HG02798 (cell line): ENCODE measurements at regions not wholly inside any gene's neighbourhood (a gene's known extent, or its start where the extent isn't known, plus 50 kb on each side); places are given as distances from the start of the nearest gene placed in this dataset.
"Not testable (repeated sequence)": the region's sequence is repeated elsewhere in the genome, so short reads cannot be mapped to it uniquely, and the experiment has no call there.

Source experiments
- ATAC-seq: cut with Tn5 transposase; IDR thresholded peaks from one replicate; pipeline ENCODE4 v1.9.1; 2021; ENCODE audit warnings: mild to moderate bottlenecking; ENCODE audit not compliant: unreplicated experiment, poor library complexity

DNA sequence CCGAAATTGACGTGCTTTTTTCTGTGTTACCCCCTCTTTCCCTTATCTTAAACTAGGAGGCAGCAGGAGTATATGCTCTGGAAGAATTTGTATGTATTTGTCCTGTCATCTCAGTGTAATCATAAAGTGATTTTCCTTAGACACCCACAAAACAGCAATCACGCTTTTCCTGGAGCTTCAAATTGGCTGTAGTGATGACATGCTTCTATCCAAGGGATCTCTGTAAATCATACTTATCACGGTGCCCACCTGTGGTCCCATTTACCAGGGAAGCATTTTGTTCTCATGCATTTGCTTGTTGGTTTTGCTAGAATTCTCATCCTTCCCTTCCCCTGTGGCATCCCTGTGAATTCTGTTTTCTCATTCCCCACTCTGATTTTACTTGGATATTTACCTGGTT lies 220.8 kb upstream of the THUMPD2 start:
- no peak for ATAC-seq

DNA sequence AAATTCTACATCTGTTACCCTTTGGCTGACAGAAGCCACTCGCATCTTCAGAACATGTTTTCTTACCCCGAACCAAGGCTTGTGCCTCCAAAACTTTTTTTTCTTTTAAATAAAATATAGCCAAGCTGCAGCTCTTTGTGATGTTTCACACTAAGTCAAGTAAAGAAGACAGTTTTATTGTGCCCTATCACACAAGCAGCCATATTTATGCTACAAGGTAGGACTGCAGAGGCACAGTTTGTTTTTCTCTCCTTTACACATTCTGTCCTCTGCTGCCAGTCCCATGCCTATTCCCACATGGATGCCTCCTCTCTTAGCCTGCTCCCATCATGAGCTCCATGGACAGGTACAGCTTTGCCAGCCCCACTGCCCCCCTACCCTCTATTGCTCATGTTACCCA lies 219.6 kb upstream of the THUMPD2 start:
- no peak for ATAC-seq

DNA sequence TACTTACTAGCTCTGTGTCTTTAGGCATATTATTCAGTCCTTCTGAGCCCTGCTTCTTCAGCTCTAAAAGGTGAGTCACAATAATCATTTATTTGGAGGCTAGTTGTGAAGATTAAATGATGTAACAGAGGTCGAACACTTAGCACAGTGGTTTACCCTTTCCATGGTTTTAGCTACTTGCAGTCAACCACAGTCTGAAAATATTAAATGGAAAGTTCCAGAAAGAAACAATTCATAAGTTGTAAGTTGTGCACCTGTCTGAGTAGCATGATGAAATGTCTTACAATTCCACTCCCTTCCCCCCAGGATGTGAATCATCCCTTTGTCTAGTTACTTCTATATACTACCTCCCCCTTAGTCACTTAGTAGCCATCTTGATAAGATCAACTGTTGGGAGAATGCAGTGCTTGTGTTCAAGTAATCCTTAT lies 217.6 kb upstream of the THUMPD2 start:
- ATAC-seq, result no peak

DNA sequence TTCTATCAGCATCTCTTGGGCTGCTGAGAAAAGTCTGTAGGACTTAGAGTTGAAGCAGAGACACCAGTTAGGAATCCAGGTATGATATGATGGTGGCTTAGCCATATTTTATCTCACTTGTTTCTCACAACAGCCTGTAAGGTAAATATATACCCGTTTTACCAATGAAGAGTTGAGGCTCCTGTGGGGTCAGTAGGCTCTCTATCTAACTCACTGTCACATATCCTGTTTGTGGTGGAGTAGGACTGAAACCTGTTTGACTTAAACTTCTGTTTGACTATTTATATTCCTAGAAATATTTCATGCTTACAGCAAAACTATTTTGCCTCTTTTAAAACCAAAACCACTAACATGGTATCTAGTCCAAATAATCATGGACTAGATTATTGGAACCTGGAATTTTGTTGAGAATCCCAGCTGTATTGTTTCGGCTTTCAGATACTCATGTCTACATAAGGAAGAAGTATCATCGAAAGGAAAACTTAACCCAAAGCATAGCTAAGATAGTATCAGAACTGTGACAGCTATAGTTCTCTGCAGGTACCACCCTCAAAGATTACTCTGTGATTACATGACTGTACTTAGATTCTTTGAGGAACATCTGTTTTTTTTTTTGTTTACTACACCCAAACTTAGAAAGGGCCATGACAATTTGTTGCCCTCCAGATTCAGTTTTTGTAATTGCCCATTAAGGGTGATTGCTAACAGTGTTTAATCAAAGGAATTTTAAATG lies 216.1 kb upstream of the THUMPD2 start:
- no peak for ATAC-seq

DNA sequence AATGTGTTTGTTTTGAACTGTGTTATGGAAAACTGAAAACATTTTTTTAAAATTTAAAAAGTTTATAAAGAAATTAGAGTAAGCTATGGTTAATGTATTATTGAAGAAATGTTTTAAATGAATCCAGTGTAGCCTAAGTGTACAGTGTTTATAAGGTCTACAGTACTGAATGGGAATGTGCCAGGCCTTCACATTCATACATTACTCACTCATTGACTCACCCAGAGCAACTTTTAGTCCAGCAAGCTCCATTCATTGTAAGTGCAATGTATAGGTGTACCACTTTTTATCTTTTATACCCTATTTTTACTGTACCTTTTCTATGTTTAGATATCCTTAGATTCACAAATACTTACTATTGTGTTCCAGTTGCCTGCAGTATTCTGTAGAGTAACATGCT lies 215.1 kb upstream of the THUMPD2 start:
- ATAC-seq, result no peak

DNA sequence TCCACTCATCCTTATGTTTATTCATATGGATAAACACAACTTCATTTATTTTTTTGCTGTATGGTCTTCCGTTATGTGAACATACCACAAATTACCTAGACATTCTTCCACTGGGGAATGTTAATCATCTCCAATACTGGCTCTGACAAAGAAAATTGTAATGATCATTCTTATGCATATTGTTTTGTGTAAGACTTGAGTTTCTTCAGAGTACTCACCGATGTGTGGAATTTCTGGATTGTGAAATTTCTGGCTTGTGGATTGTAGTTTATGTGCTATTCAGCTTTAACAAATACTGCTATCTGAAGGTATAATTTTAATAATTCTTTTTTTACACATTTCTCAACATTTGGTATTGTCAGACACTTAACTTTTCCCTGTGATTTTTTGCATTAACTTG lies 212.2 kb upstream of the THUMPD2 start:
- no peak for ATAC-seq

DNA sequence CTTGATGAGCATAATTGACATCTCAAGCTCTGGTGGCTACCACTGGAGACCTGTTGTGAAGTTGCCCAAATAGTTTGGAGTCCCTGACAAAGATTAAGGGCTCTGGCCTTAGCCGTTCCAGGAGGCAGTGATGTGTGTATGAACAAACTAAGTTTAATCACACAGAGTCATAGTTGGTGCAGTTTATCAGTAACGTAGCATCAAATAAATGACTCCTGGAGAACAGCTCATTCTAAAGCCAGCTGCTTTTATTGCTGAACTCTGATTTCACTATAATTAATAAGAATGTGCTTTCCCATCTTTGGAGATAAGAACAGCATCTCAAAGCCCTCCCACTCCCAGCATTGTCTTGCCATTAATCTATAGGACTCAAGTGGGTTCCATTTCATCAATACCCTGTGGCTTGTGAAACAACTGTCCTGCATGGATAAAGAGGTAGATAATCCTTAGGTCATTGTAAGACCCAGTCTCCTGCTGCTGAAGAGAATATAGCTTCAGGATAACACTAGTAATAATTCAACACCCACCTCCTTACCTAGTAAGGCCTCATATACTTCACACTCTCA lies 211.4 kb upstream of the THUMPD2 start:
- no peak for ATAC-seq

DNA sequence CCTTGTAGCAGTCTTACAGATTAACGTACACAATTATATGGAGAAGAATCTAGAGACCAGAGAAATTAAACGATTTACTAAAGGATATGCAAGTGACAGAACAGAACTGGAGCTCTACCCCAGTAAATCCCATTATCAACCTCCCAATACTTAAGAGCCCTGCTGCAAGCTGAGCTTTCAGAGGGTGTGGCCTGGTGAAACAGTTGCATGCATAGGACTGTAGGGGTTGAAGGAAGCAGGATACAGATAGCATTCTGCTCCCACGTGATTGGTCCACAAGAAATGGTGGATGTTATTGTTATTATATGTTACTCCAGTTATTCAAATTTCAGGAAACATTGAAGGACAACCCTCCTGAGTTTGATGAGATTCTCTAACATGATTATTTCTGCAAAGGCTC lies 210.8 kb upstream of the THUMPD2 start:
- no peak for ATAC-seq

DNA sequence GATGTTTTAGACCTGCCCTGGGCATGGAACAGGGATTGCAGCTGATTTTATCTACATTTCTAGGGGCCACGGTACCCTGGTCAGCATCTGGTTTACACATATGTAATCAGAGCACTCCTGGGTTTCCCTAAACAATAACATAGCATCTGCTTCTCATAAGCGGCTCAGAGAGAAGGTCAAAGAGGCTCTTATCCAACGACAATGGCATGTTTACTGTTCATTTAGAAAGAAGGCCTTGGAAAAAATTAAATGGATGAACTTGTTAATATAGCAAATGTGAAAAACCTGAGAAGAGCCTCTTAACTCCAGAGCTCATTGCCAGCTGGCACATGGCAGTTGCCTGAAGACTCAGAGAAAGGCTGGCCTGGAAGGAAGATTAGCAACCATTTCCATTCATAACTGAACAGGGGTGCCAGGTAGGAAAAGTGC lies 202.8 kb upstream of the THUMPD2 start:
- no peak for ATAC-seq

DNA sequence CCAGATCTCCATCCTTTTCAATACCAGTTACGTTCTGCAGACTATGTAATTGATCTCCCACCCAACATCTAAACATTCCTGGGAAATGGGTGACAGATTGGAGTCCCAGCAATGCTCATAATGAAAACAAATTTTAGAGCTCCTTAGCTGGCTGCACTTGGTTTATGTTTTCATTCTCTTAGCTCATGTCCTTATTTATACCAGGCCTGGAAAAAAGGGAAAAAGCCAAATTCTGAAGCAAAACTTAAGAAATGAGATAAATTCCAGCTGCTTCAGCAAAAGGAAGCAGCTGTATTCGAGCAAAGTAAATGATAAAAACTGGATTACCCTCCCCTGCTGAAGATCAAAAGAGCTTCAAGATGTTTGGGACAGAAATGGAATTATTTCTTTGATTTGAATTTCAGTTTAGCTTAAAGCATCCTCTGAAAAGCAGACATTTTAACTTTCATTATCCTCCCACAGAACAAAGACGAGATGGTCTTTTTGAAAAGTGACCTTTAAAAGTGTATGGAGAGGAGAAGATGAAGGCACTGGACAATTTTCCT lies 196.5 kb upstream of the THUMPD2 start:
- no peak for ATAC-seq

DNA sequence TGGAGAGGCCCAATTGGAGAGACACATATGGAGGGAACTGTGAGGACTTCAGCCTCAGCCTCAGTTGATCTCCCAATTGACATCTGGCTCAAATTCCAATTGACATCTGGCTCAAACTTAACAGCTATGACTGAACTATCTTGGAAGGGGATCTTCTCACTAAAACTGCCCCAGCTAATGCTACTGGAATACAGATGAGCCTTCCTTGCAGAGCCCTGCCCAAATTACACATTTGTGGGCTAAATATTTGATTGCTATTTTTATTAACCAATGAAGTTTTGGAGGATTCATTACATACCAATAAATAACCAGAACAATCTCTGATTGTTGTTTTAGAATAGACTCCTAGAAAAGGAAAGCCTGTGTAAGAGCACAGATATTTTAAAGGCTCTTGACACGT lies 189.0 kb upstream of the THUMPD2 start:
- no peak for ATAC-seq

DNA sequence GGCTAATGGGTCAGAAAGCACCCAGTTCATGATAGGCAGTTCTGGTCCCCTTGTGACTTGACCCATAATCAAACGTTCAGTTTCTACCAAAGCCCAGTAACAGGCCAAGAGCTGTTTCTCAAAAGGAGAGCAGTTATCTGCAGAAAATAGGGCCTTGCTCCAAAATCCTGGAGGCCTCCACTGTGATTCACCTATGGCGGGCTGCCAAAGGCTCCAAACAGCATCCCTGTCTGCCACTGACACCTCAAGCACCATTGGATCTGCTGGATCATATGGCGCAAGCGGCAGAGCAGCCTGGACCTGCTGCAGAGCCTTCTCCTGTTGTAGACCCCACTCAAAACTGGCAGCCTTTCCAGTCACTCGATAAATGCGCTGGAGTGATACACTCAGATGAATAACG lies 181.6 kb upstream of the THUMPD2 start:
- not testable (repeated sequence) for ATAC-seq

DNA sequence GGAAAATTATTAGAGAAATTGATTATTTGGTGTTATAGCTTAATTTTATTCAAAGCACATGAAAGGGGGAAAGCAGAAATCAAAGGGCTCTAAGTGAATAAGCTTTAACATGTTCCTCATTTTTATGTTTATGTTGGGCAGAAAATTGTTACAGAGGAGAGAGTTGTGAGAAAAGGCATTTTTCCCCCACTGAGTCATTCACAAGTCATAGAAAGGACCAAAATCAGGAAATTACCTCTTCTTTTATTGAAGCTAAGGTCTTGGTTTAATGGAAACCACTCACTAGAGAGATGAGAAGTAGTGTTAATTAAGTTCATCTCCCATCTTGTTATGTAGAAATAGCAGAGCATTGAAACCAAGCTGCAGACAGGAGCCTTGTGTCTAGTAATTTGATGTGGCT lies 175.3 kb upstream of the THUMPD2 start:
- ATAC-seq, result no peak

DNA sequence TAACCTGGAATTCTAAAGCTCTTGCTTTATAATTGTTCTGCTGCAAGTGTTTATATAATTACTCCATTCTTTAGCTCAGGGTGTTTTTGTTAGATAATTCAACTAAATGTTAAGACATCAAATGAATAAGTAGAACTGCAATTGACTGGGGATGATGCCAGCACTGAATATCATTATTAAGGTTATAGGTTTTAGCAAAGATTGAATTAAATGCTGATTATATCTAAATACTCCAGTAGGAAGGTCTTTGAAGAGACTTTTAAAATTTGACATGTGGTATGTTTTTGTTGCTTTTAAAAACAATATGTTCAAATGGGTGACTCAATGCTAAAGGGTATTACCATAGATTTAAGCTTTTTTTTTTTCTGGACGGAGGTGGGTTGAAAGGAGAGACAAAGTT lies 170.1 kb upstream of the THUMPD2 start:
- no peak for ATAC-seq

DNA sequence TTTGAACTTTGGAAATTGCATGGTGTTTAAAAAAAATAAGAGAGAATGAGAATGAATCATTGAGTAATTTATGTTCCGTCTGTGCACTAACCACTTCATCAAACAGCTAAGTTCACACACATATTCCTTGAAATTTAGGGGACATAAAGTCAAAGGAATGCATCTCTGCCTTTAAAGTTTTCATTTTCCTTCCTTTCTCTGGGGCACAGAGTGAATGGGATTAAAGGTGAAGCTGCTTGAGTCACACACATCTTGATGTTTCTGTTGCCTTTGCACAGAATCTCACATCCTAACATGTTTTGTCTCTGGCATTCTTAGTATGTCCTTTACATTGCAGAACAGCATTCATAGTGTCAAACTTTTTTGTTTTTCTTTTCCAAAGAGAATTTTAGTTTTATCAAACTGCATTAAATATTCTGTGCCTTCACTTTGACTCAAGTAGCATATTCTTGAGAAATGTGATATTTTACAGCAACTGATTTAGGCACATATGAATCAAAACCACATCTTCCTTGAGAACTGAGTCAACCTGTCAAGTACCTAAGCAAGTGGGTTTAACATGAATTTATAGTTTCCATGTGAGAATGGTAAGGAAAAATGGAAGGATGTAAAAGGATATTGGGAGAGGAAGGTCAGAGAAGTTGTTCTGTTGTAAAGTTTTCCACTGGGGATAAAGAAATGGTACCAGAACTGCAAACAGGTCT lies 169.1 kb upstream of the THUMPD2 start:
- ATAC-seq, result no peak

DNA sequence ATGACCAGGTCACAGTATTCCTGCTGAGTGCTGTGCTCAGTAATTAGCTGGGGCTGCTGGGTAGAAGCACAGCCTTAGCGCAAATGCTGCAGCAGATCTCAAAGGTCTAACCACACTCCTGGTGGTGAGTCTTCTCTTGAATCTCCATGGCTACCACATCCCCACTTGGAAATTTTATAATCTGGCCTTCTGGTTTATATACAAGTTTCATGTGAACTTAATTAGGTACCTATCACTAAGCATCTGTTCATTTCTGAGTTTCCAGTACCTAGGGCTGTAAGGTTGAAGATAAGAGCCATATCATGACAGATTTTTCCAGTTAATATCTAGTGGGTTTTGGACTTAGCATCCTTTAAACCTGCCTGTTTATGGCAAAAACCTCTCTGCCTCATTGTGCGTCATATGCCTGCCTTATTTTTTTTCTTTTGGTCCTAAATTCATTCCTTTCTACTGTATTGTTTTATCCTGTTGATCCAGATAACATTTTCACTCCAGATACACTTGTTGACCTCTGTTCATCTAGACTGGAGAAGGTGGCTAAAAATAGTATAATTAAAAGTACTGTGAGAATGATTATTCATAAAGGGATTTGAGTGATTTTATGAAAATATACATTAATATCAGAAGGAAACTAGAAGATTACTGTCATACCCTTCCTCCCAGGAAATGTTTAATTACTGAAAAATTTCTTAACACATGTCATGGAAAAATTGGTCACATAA lies 168.4 kb upstream of the THUMPD2 start:
- no peak for ATAC-seq

DNA sequence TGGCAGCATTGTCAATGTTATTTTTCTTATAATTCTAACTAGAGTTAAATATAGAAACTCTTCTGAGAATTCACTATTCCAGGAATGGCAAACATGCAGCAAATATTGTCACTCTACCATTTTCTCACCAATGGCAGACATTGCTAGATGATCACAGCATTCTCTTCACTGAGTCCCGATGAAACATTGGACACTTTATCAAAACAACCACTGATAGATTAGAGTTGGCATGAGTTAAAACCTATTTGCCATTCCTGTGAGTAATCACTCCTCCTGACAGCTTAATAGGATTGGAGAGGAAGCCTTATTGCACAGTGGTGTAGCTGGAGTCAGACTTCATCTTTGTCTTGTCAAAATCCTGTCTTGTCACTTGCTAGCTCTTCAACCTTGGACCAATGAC lies 163.9 kb upstream of the THUMPD2 start:
- no peak for ATAC-seq

DNA sequence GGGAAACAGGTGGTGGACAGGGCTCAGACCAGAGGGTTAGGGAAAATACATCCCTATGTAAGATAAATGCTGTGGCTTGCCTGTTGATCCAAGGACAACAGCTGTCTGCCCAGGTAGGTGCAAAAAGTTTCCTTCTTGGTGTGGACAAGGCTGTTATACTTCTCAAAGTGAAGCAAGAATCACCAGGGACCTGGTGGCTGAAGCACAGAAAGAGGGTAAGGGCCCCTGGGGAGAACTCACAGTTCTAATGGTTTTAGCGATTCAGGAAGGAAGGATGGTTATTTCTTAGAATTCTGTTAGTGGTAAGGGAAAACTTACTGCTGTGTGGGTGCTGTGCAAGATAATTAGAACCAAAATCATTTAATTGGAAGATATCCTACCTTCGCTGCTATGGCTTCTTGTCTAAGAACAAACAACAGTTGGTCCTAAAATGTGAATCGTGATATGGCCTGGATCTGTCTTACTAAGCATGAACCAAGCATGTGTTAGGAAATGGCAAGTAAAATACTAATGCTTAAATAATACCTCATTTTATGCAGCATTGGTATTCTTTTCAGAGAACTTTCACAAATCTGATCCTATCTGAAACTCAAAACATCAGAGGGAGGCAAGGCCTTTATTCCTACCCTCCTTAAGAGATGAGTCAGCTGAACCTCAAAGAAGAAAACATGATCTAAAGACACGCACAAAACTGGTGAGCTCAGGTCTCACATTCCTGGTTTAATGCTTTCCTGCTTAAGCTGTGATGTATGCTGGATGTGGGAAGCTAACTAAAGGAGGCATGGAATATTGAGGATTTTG lies 159.2 kb upstream of the THUMPD2 start:
- ATAC-seq, result no peak

DNA sequence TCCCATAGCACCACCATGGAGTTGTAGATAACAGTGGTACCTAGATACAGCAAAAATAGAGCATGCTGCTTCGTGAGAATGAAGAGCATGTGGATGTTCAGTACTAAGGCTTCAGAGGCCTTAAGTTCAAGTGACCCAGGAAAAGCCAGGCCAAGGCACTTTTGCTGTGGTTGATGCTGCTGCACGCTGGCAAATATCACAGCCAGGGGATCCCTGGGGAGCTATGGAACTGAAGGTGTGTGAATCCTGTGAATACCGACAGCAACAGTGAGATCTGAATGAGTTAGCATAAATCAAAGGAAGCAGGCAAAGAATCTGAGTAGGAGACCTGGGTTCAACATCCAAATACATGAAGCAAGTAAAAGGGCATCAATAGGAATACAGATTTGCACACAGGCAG lies 158.6 kb upstream of the THUMPD2 start:
- ATAC-seq, result no peak

DNA sequence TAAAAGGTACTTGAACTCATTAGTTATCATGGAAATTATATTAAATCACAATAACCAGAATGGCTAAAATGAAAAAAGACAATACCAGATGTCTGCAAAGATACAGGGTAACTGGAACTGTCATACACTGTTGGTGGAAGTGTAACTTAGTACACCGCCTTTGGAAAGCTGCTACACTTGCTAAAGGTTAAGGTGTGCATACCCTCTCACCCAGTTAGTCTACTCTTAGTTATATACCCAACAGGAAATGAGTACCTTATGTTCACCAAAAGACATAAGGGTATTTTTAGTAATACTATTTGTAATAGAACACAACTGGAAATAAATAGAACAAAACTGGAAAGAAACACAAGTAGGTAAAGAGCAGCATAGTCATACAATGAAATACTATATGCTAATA lies 155.8 kb upstream of the THUMPD2 start:
- ATAC-seq, result no peak
